ENCODE measurements at regions not wholly inside any gene's neighbourhood (a gene's known extent, or its start where the extent isn't known, plus 50 kb on each side); places are given as distances from the start of the nearest gene placed in this dataset.
A peak's percentile ranks its signal among the peaks of the same experiment; 100 is the strongest.
"Not testable (repeated sequence)": the region's sequence is repeated elsewhere in the genome, so short reads cannot be mapped to it uniquely, and the experiment has no call there.

GRCh38 chr13:61891401-61891800 lies 475.8 kb upstream of the PCDH20 start:
- in situ Hi-C loops (cut with MboI; ENCODE audit: low pct_unique_long_range_greater_than_20kb, low sequenced_read_pairs, unreplicated experiment) = no loop called here
- no peak for DNase-seq (ENCODE audit: low spot score)
- no peak for TF ChIP-seq CTCF (IDR thresholded peaks at IDR 0.05; ENCODE audit: extremely low read depth, insufficient read depth, missing control alignments)

- TF ChIP-seq CTCF (IDR thresholded peaks at IDR 0.05; ENCODE audit: extremely low read depth, insufficient read depth, missing control alignments) = no peak
- in situ Hi-C loops (cut with MboI; ENCODE audit: low pct_unique_long_range_greater_than_20kb, low sequenced_read_pairs, unreplicated experiment) = no loop called here
- DNase-seq (ENCODE audit: low spot score) = no peak
Measured at GRCh38 chr13:61884830-61885229, 469.2 kb upstream of the PCDH20 start.

GRCh38 chr13:61880578-61881283 lies 465.1 kb upstream of the PCDH20 start:
- TF ChIP-seq CTCF (IDR thresholded peaks at IDR 0.05; ENCODE audit: extremely low read depth, insufficient read depth, missing control alignments) = peak; percentile 68
- in situ Hi-C loops (cut with MboI; ENCODE audit: low pct_unique_long_range_greater_than_20kb, low sequenced_read_pairs, unreplicated experiment) = no loop called here
- peak; percentile 37 for DNase-seq (ENCODE audit: low spot score)

- DNase-seq (ENCODE audit: low spot score); in situ Hi-C loops (cut with MboI; ENCODE audit: low pct_unique_long_range_greater_than_20kb, low sequenced_read_pairs, unreplicated experiment): not testable (repeated sequence)
Measured at GRCh38 chr13:61878565-61878964, 462.9 kb upstream of the PCDH20 start.

GRCh38 chr13:61874970-61875579 lies 459.4 kb upstream of the PCDH20 start:
- DNase-seq (ENCODE audit: low spot score) = no peak
- in situ Hi-C loops (cut with MboI; ENCODE audit: low pct_unique_long_range_greater_than_20kb, low sequenced_read_pairs, unreplicated experiment) = no loop called here

GRCh38 chr13:61873717-61874116 lies 458.1 kb upstream of the PCDH20 start:
- no peak for TF ChIP-seq CTCF (IDR thresholded peaks at IDR 0.05; ENCODE audit: extremely low read depth, insufficient read depth, missing control alignments)
- DNase-seq (ENCODE audit: low spot score) = no peak
- in situ Hi-C loops (cut with MboI; ENCODE audit: low pct_unique_long_range_greater_than_20kb, low sequenced_read_pairs, unreplicated experiment) = no loop called here

More at GRCh38 chr13:61874970-61875579, 459.4 kb upstream of the PCDH20 start:
- no peak for TF ChIP-seq CTCF (IDR thresholded peaks at IDR 0.05; ENCODE audit: extremely low read depth, insufficient read depth, missing control alignments)

- TF ChIP-seq CTCF (IDR thresholded peaks at IDR 0.05; ENCODE audit: extremely low read depth, insufficient read depth, missing control alignments) = no peak
- in situ Hi-C loops (cut with MboI; ENCODE audit: low pct_unique_long_range_greater_than_20kb, low sequenced_read_pairs, unreplicated experiment) = no loop called here
- no peak for DNase-seq (ENCODE audit: low spot score)
Measured at GRCh38 chr13:61857198-61857597, 441.5 kb upstream of the PCDH20 start.

All from GM13977 (cell line).